ENCODE measurements at regions not wholly inside any gene's neighbourhood (a gene's known extent, or its start where the extent isn't known, plus 50 kb on each side); places are given as distances from the start of the nearest gene placed in this dataset.

GRCh38 chr11:104490182-104490581, 326.2 kb upstream of the PDGFD start:
- Histone ChIP-seq H3K9me3 (0 out of 2 replicates have a peak, but pooled peaks cover 2% of the 10 kb centered on the region), H3K36me3 (no peaks in the 10 kb centered on the region), H3K4me3 (no peak overlapping the region), H3K27me3 (no peaks in the 10 kb centered on the region)
- DNase-seq = no peak

- no peaks in the 10 kb centered on the region for H3K27me3 ChIP-seq
- no peak for DNase-seq
- 0 out of 2 replicates have a peak, but pooled peaks cover 2% of the 10 kb centered on the region for H3K9me3 ChIP-seq
- H3K36me3 ChIP-seq = no peaks in the 10 kb centered on the region
- no peak overlapping the region for H3K4me3 ChIP-seq
Observed at GRCh38 chr11:104488561-104488960, 324.6 kb upstream of the PDGFD start.

- no peaks in the 10 kb centered on the region for H3K36me3 ChIP-seq
- no peak overlapping the region for H3K4me3 ChIP-seq
- no peak for DNase-seq
- no peaks in the 10 kb centered on the region for H3K27me3 ChIP-seq
- H3K9me3 ChIP-seq = 0 out of 2 replicates have a peak, but pooled peaks cover 2% of the 10 kb centered on the region
Observed at GRCh38 chr11:104487046-104487806, 323.3 kb upstream of the PDGFD start.

DNA sequence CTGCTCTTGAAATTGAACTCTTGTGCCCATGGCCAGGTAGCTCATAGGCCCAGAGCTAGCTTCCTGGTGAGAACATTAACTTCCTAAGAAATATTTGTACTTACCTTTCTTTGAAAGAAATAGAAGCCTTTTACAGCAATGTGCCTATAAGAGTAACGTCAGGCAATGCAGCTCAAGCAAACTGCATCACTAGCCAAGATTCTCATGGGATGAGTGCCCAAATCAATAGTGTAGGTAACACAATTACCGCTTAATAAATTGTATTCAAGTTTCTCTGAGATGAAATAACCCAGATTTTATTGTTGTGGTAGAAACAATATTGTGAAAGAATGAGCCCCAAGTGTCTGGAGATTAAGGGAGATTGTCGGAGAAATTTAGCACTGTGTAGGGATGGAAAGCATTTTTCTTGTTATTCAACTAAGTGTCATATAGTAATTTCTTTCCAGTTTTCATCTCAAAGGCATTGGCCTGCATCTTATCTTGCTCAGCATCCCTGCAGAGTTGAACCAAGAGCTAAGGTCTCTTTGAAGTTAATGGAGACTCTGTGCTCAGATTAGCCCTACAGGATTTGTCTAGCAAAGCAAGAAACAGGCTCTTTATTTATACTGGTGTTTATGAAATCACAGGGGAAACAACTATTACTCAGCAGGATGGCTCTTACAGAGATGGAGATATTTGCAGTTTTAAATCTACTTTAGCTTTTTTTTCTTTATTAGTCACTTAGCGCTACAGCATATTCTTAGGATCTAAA, 321.0 kb upstream of the PDGFD start:
- no peaks in the 10 kb centered on the region for H3K27me3 ChIP-seq
- DNase-seq = no peak
- no peak overlapping the region for H3K4me3 ChIP-seq
- H3K9me3 ChIP-seq = no peaks in the 10 kb centered on the region; the same call in 1 of the 2 replicates
- H3K36me3 ChIP-seq = no peaks in the 10 kb centered on the region

DNA sequence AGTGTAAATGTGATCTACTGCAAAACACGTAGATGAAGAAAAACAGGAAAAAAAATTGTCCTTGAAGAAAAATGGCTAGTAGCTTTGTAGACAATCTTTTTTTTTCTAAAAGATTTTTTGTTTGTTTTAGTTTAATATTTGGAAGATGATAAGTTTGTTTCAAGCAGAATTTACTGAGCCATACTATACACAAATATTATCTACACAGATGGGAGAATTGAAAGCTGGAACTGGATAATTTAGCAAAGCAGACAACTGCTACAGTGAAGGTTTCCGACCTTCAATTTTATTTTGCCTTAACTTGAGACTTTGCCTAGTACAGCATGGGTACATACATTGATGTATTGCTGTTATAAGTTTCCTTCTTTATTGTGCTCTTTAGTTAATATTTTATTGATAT, 313.0 kb upstream of the PDGFD start:
- Histone ChIP-seq H3K4me3 (no peak overlapping the region), H3K27me3 (no peaks in the 10 kb centered on the region), H3K36me3 (no peaks in the 10 kb centered on the region), H3K9me3 (no peaks in the 10 kb centered on the region; the same call in 1 of the 2 replicates)
- DNase-seq = no peak

DNA sequence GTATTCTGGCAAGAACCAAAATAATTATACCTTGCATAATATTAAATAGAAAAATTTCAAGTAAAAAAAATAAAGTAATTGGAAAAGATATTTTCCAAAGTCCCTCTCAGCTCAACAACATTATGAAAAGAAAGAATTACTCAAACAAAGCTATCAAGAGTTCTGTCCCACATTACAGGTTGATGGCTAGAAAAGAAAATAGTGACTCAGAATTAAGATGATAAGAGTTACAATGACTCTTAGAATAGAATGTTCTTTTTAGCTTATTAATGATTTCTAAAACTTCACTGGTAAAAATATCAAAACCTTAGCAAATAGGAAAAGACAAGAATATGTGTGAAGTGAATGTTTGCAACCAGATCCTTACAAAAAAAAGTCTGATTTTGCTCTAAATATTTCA, 312.5 kb upstream of the PDGFD start:
- H3K27me3 ChIP-seq = no peaks in the 10 kb centered on the region
- no peaks in the 10 kb centered on the region for H3K36me3 ChIP-seq
- no peaks in the 10 kb centered on the region; the same call in 1 of the 2 replicates for H3K9me3 ChIP-seq
- DNase-seq = no peak
- no peak overlapping the region for H3K4me3 ChIP-seq

DNA sequence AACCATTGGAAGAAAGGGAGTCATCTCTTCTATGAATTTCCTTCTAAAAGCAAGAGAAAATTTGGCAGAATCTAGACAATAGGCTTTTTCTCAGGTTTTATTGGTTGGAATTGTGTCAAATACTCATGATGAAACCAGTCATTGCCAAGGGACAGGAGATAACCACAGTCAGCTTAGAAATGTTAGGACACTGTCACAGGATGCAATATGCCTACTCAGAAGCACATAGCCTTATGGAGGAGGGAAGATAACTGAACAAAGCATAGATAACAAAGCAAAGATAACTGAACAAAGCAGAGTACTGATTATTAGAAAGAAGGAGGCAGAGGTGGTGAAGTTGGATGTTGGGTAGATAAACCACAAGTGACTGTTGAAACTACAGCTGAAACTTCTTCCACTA, 303.5 kb upstream of the PDGFD start:
- Histone ChIP-seq H3K27me3 (no peaks in the 10 kb centered on the region), H3K4me3 (no peak overlapping the region), H3K36me3 (no peaks in the 10 kb centered on the region), H3K9me3 (no peaks in the 10 kb centered on the region)
- no peak for DNase-seq

- DNase-seq = no peak
- Histone ChIP-seq H3K9me3 (no peaks in the 10 kb centered on the region), H3K36me3 (no peaks in the 10 kb centered on the region), H3K4me3 (no peak overlapping the region), H3K27me3 (no peaks in the 10 kb centered on the region)
Observed at GRCh38 chr11:104465321-104465720, 301.4 kb upstream of the PDGFD start.

GRCh38 chr11:104464691-104465090, 300.7 kb upstream of the PDGFD start:
- Histone ChIP-seq H3K4me3 (no peak overlapping the region), H3K27me3 (no peaks in the 10 kb centered on the region), H3K36me3 (no peaks in the 10 kb centered on the region), H3K9me3 (no peaks in the 10 kb centered on the region)
- DNase-seq = no peak

GRCh38 chr11:104462341-104462740, 298.4 kb upstream of the PDGFD start:
- peak; percentile 7 for DNase-seq
- Histone ChIP-seq H3K9me3 (no peaks in the 10 kb centered on the region), H3K27me3 (no peaks in the 10 kb centered on the region), H3K36me3 (no peaks in the 10 kb centered on the region), H3K4me3 (no peak overlapping the region)

DNA sequence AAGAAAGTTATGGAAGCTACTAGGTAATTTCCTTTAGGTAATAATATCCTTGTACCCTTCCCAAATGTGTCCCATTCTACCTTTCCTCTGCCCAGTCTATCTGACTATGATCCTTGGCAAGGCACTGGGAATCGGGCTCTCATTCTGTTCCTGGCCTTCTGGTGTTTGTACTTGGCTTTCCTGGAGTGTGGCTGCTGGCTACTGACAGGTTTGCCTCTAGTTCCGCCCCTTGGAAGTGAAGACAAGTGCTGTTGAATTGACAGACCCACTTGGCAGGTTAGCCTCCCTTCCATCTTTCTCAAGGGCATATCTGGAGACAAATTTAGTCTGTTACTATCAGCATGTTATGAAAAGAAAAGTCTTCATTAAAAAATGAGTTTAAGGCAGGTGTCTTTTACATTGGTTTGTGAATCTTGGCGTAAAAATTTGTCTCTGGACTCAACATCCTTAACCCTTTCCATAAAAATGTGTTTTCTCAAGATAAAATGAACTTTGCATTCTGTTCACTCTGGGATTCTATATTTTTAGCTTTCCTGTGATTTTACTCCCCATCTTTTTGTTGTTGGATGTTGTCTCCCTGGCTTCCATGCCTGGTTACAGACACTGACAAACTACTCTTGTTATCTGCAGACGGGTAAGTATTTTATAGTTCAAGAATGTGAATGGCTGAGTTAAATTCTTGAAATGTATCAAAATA, 287.4 kb upstream of the PDGFD start:
- Histone ChIP-seq H3K9me3 (no peaks in the 10 kb centered on the region), H3K27me3 (no peaks in the 10 kb centered on the region)
- no peak for DNase-seq

GRCh38 chr11:104443387-104443786, 279.4 kb upstream of the PDGFD start:
- DNase-seq = no peak
- no peaks in the 10 kb centered on the region for H3K36me3 ChIP-seq
- no peaks in the 10 kb centered on the region for H3K27me3 ChIP-seq
- H3K4me3 ChIP-seq = no peak overlapping the region
- H3K9me3 ChIP-seq = no peaks in the 10 kb centered on the region

More for the DNA sequence above, 287.4 kb upstream of the PDGFD start:
- Histone ChIP-seq H3K4me3 (no peak overlapping the region), H3K36me3 (no peaks in the 10 kb centered on the region)

GRCh38 chr11:104442321-104442720, 278.4 kb upstream of the PDGFD start:
- no peaks in the 10 kb centered on the region for H3K9me3 ChIP-seq
- DNase-seq = no peak
- no peaks in the 10 kb centered on the region for H3K27me3 ChIP-seq
- no peaks in the 10 kb centered on the region for H3K36me3 ChIP-seq
- no peak overlapping the region for H3K4me3 ChIP-seq

- Histone ChIP-seq H3K4me3 (no peak overlapping the region), H3K9me3 (no peaks in the 10 kb centered on the region), H3K36me3 (no peaks in the 10 kb centered on the region), H3K27me3 (no peaks in the 10 kb centered on the region)
- DNase-seq = no peak
Observed at GRCh38 chr11:104435494-104435893, 271.5 kb upstream of the PDGFD start.

DNA sequence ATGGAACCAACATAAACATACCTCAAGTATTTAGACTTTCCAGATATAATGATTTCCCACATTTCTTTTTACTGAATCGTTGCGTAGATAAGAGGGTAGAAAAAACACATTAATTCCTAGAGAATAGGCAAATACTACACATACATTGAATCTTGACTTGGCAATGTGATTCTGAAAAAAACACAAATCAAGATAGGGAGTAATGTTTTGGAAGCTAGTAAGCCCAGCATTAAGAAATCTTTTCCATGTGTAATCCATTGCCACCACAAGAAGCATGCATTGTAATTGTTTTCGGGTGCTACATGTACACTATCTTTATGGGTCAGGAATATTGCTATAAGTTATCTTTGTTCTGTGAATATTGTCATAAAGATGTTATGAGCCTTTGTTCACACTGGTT, 269.8 kb upstream of the PDGFD start:
- H3K9me3 ChIP-seq = no peaks in the 10 kb centered on the region
- DNase-seq = no peak

DNA sequence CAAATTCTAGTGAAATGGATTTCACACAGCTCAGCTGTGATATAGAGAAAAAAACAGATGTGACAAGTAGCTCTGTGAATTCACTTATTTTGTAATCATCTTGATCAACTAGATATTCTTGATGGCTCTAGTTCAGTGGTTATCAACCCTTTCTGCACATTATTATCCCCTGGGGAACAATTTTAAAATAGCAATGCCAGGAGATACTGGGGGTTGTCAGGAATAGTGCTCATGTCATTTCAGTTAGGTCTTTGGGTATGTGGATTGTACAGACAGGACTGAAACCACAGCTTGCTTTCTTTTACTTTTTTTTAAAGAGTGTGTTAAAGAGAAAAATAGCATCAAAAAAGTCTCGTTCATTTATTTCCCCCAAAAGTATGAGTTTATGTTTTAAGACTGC, 269.0 kb upstream of the PDGFD start:
- no peaks in the 10 kb centered on the region for H3K36me3 ChIP-seq
- no peak for DNase-seq
- H3K27me3 ChIP-seq = no peaks in the 10 kb centered on the region
- H3K4me3 ChIP-seq = no peak overlapping the region
- H3K9me3 ChIP-seq = no peaks in the 10 kb centered on the region

More for the DNA sequence above, 269.8 kb upstream of the PDGFD start:
- no peak overlapping the region for H3K4me3 ChIP-seq
- no peaks in the 10 kb centered on the region for H3K36me3 ChIP-seq
- H3K27me3 ChIP-seq = no peaks in the 10 kb centered on the region

DNA sequence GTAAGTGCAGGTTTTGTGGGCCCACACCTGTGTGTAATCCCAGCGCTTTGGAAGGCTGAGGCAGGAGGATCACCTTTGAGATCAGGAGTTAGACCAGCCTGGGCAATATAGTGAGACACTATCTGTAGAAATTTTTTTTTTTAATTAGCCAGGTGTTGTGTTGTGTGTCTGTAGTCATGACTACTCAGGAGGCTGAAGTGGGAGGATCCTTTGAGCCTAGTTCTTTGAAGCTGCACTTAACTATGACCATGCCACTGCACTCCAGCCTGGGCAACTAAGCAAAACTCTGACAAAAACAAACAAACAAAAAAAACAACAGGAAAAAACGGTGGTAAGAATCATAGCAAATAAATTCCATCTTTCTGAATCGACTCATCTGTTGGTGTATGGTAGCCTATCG, 268.6 kb upstream of the PDGFD start:
- DNase-seq = no peak
- Histone ChIP-seq H3K4me3 (no peak overlapping the region), H3K27me3 (no peaks in the 10 kb centered on the region), H3K9me3 (no peaks in the 10 kb centered on the region), H3K36me3 (no peaks in the 10 kb centered on the region)

All from MG63 (cell line).